ENCODE measurements at regions not wholly inside any gene's neighbourhood (a gene's known extent, or its start where the extent isn't known, plus 50 kb on each side); places are given as distances from the start of the nearest gene placed in this dataset.

GRCh38 chr21:28776251-28776650, 216.4 kb downstream of the LTN1 start:
- no peak overlapping the region for H3K27ac Mint-ChIP-seq
- DNase-seq, result no peak
- Histone ChIP-seq H3K9me3 (ENCODE audit: control insufficient read depth in 1 of 2, low read length in 2 of 2) (no peaks in the 10 kb centered on the region), H3K4me1 (ENCODE audit: insufficient read depth, low read length) (no peaks in the 10 kb centered on the region), H3K36me3 (ENCODE audit: insufficient read depth, low read length) (no peaks in the 10 kb centered on the region), H3K4me3 (ENCODE audit: low read length in 2 of 2) (no peak overlapping the region), H3K27me3 (ENCODE audit: insufficient read depth, low read length) (no peaks in the 10 kb centered on the region), H3K27ac (ENCODE audit: low read depth, low read length) (no peak overlapping the region)
- CTCF ChIA-PET (ENCODE audit: partially characterized antibody), result interaction anchor here (3.7 kb wide), 1 partner anchor 31 kb away, joined by 13 read pairs; no protein-coding TSS in a partner anchor
- POLR2A ChIA-PET (ENCODE audit: partially characterized antibody), result no interaction called here
- peaks cover 0 to 5% (median 0%) of the 10 kb centered on the region in 8 donors for H3K9me3 Mint-ChIP-seq
- peaks cover 0 to 5% (median 2%) of the 10 kb centered on the region in 4 donors for H3K4me1 Mint-ChIP-seq
- intact Hi-C loops (cut with micrococcal nuclease), result no loop called here
- H3K4me3 Mint-ChIP-seq, result no peak overlapping the region
- no peaks in the 10 kb centered on the region for H3K27me3 Mint-ChIP-seq
- peaks cover 3 to 35% of the 10 kb centered on the region in 2 donors for H3K36me3 Mint-ChIP-seq

- Histone ChIP-seq H3K4me3 (ENCODE audit: low read length in 2 of 2) (no peak overlapping the region), H3K4me1 (ENCODE audit: insufficient read depth, low read length) (no peaks in the 10 kb centered on the region), H3K9me3 (ENCODE audit: control insufficient read depth in 1 of 2, low read length in 2 of 2) (no peaks in the 10 kb centered on the region), H3K36me3 (ENCODE audit: insufficient read depth, low read length) (no peaks in the 10 kb centered on the region), H3K27ac (ENCODE audit: low read depth, low read length) (no peak overlapping the region), H3K27me3 (ENCODE audit: insufficient read depth, low read length) (no peaks in the 10 kb centered on the region)
- peak overlapping the region in 1 of 7 donors; percentile 64 for H3K27ac Mint-ChIP-seq
- peaks cover 0 to 5% (median 3%) of the 10 kb centered on the region in 4 donors for H3K4me1 Mint-ChIP-seq
- H3K4me3 Mint-ChIP-seq, result no peak overlapping the region
- no peak for DNase-seq
- CTCF ChIA-PET (ENCODE audit: partially characterized antibody), result no interaction called here
- H3K9me3 Mint-ChIP-seq, result peaks cover 0 to 5% (median 0%) of the 10 kb centered on the region in 8 donors
- intact Hi-C loops (cut with micrococcal nuclease), result no loop called here
- peaks cover 3 to 33% of the 10 kb centered on the region in 2 donors for H3K36me3 Mint-ChIP-seq
- no peaks in the 10 kb centered on the region for H3K27me3 Mint-ChIP-seq
- POLR2A ChIA-PET (ENCODE audit: partially characterized antibody), result no interaction called here
These were observed 217.6 kb downstream of the LTN1 start for GRCh38 chr21:28775071-28775470.

GRCh38 chr21:28773036-28773435, 219.6 kb downstream of the LTN1 start:
- POLR2A ChIA-PET (ENCODE audit: partially characterized antibody), result no interaction called here
- intact Hi-C loops (cut with micrococcal nuclease), result no loop called here

DNA sequence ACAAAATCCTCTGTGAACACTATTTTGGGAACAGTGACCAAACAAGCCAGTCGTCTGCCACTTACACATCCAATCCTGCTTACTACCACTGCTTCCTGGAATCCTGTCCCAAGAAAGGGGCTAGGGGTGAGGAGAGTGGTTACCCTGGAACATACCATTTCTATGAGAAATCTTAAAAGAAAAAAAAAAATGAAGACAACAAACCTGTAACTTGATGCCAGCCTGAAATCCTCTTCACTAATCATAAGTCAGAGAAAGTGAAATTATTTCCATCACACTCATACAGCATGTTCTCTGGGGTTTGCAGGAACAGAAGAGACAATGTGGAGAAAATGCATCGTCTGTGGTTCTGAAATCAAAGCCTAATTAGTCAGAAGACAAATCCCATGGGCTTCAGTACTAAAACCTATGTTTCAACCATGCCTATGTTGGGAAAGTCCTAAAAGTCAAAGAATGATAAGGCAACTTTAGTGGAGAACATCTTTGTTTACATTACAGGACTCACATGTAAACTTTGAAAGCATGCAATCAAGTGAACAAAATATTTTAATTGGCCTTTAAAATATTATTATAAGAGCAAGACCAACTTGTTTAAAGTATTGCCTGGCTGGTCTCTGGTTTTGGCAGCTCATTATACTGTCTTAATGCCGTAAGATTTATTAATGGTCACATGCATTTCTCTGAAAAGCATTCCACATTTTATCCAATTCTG, 220.7 kb downstream of the LTN1 start:
- Mint-ChIP-seq H3K4me3 (no peak overlapping the region), H3K9me3 (peaks cover 0 to 5% (median under 1%) of the 10 kb centered on the region in 8 donors), H3K36me3 (peaks cover 5 to 34% of the 10 kb centered on the region in 2 donors), H3K4me1 (peaks cover 0 to 5% (median 3%) of the 10 kb centered on the region in 4 donors), H3K27ac (peak overlapping the region in 1 of 7 donors; percentile 43), H3K27me3 (no peaks in the 10 kb centered on the region)
- intact Hi-C loops (cut with micrococcal nuclease), result no loop called here
- H3K27me3 ChIP-seq (ENCODE audit: insufficient read depth, low read length), result no peaks in the 10 kb centered on the region
- H3K4me1 ChIP-seq (ENCODE audit: insufficient read depth, low read length), result no peaks in the 10 kb centered on the region
- CTCF ChIA-PET (ENCODE audit: partially characterized antibody), result interaction anchor here (1.2 kb wide), 1 partner anchor 26 kb away, joined by 3 read pairs; no protein-coding TSS in a partner anchor
- no peak for DNase-seq
- POLR2A ChIA-PET (ENCODE audit: partially characterized antibody), result no interaction called here
- H3K36me3 ChIP-seq (ENCODE audit: insufficient read depth, low read length), result no peaks in the 10 kb centered on the region
- H3K9me3 ChIP-seq (ENCODE audit: control insufficient read depth in 1 of 2, low read length in 2 of 2), result no peaks in the 10 kb centered on the region
- no peak overlapping the region for H3K27ac ChIP-seq (ENCODE audit: low read depth, low read length)
- H3K4me3 ChIP-seq (ENCODE audit: low read length in 2 of 2), result no peak overlapping the region

More at GRCh38 chr21:28773036-28773435, 219.6 kb downstream of the LTN1 start:
- H3K4me3 Mint-ChIP-seq, result no peak overlapping the region
- H3K27me3 ChIP-seq (ENCODE audit: insufficient read depth, low read length), result no peaks in the 10 kb centered on the region
- DNase-seq, result no peak
- no peak overlapping the region for H3K27ac ChIP-seq (ENCODE audit: low read depth, low read length)
- H3K27ac Mint-ChIP-seq, result no peak overlapping the region
- CTCF ChIA-PET (ENCODE audit: partially characterized antibody), result interaction anchor here (1.2 kb wide), 2 partner anchors 27 to 29 kb away, joined by 3 read pairs; no protein-coding TSS in a partner anchor
- peaks cover 0 to 5% (median 3%) of the 10 kb centered on the region in 4 donors for H3K4me1 Mint-ChIP-seq
- no peaks in the 10 kb centered on the region for H3K27me3 Mint-ChIP-seq
- H3K36me3 ChIP-seq (ENCODE audit: insufficient read depth, low read length), result no peaks in the 10 kb centered on the region
- H3K4me1 ChIP-seq (ENCODE audit: insufficient read depth, low read length), result no peaks in the 10 kb centered on the region
- H3K9me3 ChIP-seq (ENCODE audit: control insufficient read depth in 1 of 2, low read length in 2 of 2), result no peaks in the 10 kb centered on the region
- no peak overlapping the region for H3K4me3 ChIP-seq (ENCODE audit: low read length in 2 of 2)
- no peaks in the 10 kb centered on the region for H3K9me3 Mint-ChIP-seq
- peaks cover 0 to 27% of the 10 kb centered on the region in 2 donors for H3K36me3 Mint-ChIP-seq

GRCh38 chr21:28770867-28771661, 221.6 kb downstream of the LTN1 start:
- intact Hi-C loops (cut with micrococcal nuclease), result no loop called here
- H3K4me1 Mint-ChIP-seq, result peaks cover 0 to 5% (median 3%) of the 10 kb centered on the region in 4 donors
- H3K36me3 Mint-ChIP-seq, result peaks cover 11 to 38% of the 10 kb centered on the region in 2 donors
- no peaks in the 10 kb centered on the region for H3K36me3 ChIP-seq (ENCODE audit: insufficient read depth, low read length)
- POLR2A ChIA-PET (ENCODE audit: partially characterized antibody), result no interaction called here
- no peak overlapping the region for H3K27ac Mint-ChIP-seq
- CTCF ChIA-PET (ENCODE audit: partially characterized antibody), result no interaction called here
- H3K4me3 ChIP-seq (ENCODE audit: low read length in 2 of 2), result no peak overlapping the region
- H3K4me3 Mint-ChIP-seq, result no peak overlapping the region
- no peaks in the 10 kb centered on the region for H3K4me1 ChIP-seq (ENCODE audit: insufficient read depth, low read length)
- H3K27ac ChIP-seq (ENCODE audit: low read depth, low read length), result no peak overlapping the region
- no peaks in the 10 kb centered on the region for H3K27me3 Mint-ChIP-seq
- H3K27me3 ChIP-seq (ENCODE audit: insufficient read depth, low read length), result no peaks in the 10 kb centered on the region
- peaks cover 0 to 12% (median 6%) of the 10 kb centered on the region in 8 donors for H3K9me3 Mint-ChIP-seq
- DNase-seq, result no peak
- no peaks in the 10 kb centered on the region for H3K9me3 ChIP-seq (ENCODE audit: control insufficient read depth in 1 of 2, low read length in 2 of 2)

DNA sequence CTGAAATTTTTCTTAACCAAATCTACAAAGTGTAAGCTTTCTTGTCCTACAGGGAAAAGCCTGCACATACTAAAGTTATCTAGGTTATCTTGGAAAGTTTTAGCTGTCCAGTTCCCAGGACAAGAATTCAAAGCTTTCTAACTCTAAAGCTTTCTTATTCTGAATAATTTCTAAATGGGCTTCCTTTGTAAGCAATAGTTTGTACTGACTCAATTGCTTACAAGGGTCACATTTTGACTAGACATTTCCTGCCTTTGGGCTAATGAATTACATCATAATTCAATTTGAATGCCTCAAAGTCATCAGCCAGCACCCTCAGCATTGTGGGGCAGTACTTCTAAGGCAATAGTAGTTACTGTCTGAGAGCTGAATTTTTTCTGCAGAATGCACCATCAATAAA, 223.0 kb downstream of the LTN1 start:
- no peak overlapping the region for H3K4me3 Mint-ChIP-seq
- no peaks in the 10 kb centered on the region for H3K27me3 ChIP-seq (ENCODE audit: insufficient read depth, low read length)
- H3K4me1 ChIP-seq (ENCODE audit: insufficient read depth, low read length), result no peaks in the 10 kb centered on the region
- peaks cover 0 to 1% (median 0%) of the 10 kb centered on the region in 4 donors for H3K4me1 Mint-ChIP-seq
- H3K27me3 Mint-ChIP-seq, result no peaks in the 10 kb centered on the region
- no peak overlapping the region for H3K27ac Mint-ChIP-seq
- intact Hi-C loops (cut with micrococcal nuclease), result no loop called here
- CTCF ChIA-PET (ENCODE audit: partially characterized antibody), result interaction anchor here (1.4 kb wide), 1 partner anchor 24 kb away, joined by 9 read pairs; no protein-coding TSS in a partner anchor
- peaks cover 0 to 16% (median 7%) of the 10 kb centered on the region in 8 donors for H3K9me3 Mint-ChIP-seq
- no peak for DNase-seq
- H3K27ac ChIP-seq (ENCODE audit: low read depth, low read length), result no peak overlapping the region
- no peak overlapping the region for H3K4me3 ChIP-seq (ENCODE audit: low read length in 2 of 2)
- POLR2A ChIA-PET (ENCODE audit: partially characterized antibody), result no interaction called here
- H3K36me3 Mint-ChIP-seq, result peaks cover 11 to 36% of the 10 kb centered on the region in 2 donors
- no peaks in the 10 kb centered on the region for H3K36me3 ChIP-seq (ENCODE audit: insufficient read depth, low read length)
- no peaks in the 10 kb centered on the region for H3K9me3 ChIP-seq (ENCODE audit: control insufficient read depth in 1 of 2, low read length in 2 of 2)

DNA sequence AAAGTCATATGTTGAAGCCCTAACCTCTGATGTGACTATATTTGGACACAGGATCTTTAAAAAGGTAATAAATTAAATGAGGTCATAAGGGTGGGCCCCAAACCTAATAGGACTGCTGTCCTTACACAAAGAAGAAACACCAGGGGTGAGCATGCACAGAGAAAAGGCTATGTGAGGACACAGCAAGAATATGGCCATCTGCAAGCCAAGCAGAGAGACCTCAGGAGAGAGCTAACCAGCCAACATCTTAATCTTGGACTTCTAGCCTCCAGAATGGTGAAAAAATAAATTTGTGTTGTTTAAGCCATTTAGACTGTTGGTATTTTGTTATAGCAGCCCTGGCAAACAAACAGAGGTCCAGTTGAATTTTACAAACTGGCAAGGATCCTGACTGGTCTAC, 223.9 kb downstream of the LTN1 start:
- H3K36me3 ChIP-seq (ENCODE audit: insufficient read depth, low read length), result no peaks in the 10 kb centered on the region
- no peaks in the 10 kb centered on the region for H3K9me3 ChIP-seq (ENCODE audit: control insufficient read depth in 1 of 2, low read length in 2 of 2)
- H3K9me3 Mint-ChIP-seq, result peaks cover 0 to 16% (median 7%) of the 10 kb centered on the region in 8 donors
- peaks cover 11 to 36% of the 10 kb centered on the region in 2 donors for H3K36me3 Mint-ChIP-seq
- intact Hi-C loops (cut with micrococcal nuclease), result no loop called here
- H3K4me1 ChIP-seq (ENCODE audit: insufficient read depth, low read length), result no peaks in the 10 kb centered on the region
- ChIA-PET POLR2A (ENCODE audit: partially characterized antibody) (no interaction called here), CTCF (ENCODE audit: partially characterized antibody) (interaction anchor here (1.4 kb wide), 1 partner anchor 23 kb away, joined by 9 read pairs; no protein-coding TSS in a partner anchor)
- H3K27ac Mint-ChIP-seq, result peak overlapping the region in 1 of 7 donors; percentile 5
- H3K4me3 Mint-ChIP-seq, result no peak overlapping the region
- H3K27me3 Mint-ChIP-seq, result no peaks in the 10 kb centered on the region
- no peak overlapping the region for H3K4me3 ChIP-seq (ENCODE audit: low read length in 2 of 2)
- DNase-seq, result no peak
- H3K4me1 Mint-ChIP-seq, result peaks cover 0 to 1% (median 0%) of the 10 kb centered on the region in 4 donors
- H3K27me3 ChIP-seq (ENCODE audit: insufficient read depth, low read length), result no peaks in the 10 kb centered on the region
- H3K27ac ChIP-seq (ENCODE audit: low read depth, low read length), result no peak overlapping the region

All from CD4-positive, alpha-beta memory T cell (primary cell).